ENCODE measurements at regions not wholly inside any gene's neighbourhood (a gene's known extent, or its start where the extent isn't known, plus 50 kb on each side); places are given as distances from the start of the nearest gene placed in this dataset.

DNA sequence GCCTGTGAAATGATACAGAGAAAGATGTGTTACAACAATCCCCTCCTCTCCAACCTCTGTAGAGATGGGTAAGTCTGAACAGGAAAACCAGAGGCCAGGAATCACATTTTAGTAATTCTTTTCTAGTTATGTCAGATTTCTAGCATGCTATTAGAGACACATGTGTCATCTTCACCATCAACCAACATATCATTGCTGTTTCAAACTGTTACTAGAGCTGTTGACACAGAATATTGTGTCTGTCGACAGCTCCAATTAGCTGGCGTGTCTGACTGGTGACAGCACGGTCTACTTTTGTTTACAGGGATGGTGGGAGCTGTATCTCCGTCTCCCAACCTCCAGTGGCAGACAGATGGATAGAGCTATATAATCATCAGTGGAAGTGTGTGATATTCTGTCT is 393.2 kb downstream of the SOX2 start:
- TF ChIP-seq, protein P1, sequence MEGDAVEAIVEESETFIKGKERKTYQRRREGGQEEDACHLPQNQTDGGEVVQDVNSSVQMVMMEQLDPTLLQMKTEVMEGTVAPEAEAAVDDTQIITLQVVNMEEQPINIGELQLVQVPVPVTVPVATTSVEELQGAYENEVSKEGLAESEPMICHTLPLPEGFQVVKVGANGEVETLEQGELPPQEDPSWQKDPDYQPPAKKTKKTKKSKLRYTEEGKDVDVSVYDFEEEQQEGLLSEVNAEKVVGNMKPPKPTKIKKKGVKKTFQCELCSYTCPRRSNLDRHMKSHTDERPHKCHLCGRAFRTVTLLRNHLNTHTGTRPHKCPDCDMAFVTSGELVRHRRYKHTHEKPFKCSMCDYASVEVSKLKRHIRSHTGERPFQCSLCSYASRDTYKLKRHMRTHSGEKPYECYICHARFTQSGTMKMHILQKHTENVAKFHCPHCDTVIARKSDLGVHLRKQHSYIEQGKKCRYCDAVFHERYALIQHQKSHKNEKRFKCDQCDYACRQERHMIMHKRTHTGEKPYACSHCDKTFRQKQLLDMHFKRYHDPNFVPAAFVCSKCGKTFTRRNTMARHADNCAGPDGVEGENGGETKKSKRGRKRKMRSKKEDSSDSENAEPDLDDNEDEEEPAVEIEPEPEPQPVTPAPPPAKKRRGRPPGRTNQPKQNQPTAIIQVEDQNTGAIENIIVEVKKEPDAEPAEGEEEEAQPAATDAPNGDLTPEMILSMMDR (IDR thresholded peaks at IDR 0.05; ENCODE audit: low read length) = no peak
- no peak for TF ChIP-seq EZH2 (IDR thresholded peaks at IDR 0.05; ENCODE audit: borderline replicate concordance, low read length)

Measured in OCI-LY1 (cell line).